Heart left ventricle (tissue), 13 donors: ENCODE measurements at regions not wholly inside any gene's neighbourhood (a gene's known extent, or its start where the extent isn't known, plus 50 kb on each side); places are given as distances from the start of the nearest gene placed in this dataset.

ENCODE experiments used
- POLR2A ChIP-seq, 2 donors: fragments of 450-650 bp; IDR thresholded peaks; one replicate each; pipeline ENCODE4 v1.6.1; 2017; ENCODE audit warnings: antibody characterized with exemption in 2 of 2, mild to moderate bottlenecking in 2 of 2, moderate library complexity in 2 of 2
- TF ChIP-seq, protein P1 (sequence below), 12 donors: fragments of 200-600 bp; sonication (generic) in 4 of 12; IDR thresholded peaks; one replicate each; pipeline versions ENCODE4 v1.5.0 to v1.8.0; 2018 to 2022; ENCODE audit warnings: antibody characterized with exemption in 12 of 12, mild to moderate bottlenecking in 5 of 12
- donor health status: ischemic (EF 13 %, LVEDD 7.1; RV severe dilation, severe dysfunction).
- donor health status: DM: no; HTN: yes; CAD: no.
- donor health status: DM: no; HTN: no; CAD: no.
- donor health status: ischemic (EF 25% LVEDD 6.9; RV normal size, moderate dysfunction).
- donor health status: ischemic (EF 25% LVEDD 5.7; RV mildly dilated, moderate dysfunction).
- donor health status: ischemic (EF 35%, LVEDD 5.7; RV mildly dilated, moderate dysfunction).
- donor health status: nonischemic (EF 11% LVEDD 7.7; RV severe dilation, severe dysfunction).
- donor health status: DM: yes; HTN: yes; CAD: no.
- donor health status: PGD.
- donor health status: ischemic (EF 29% LVEDD 5.4; RV normal size, mild dysfunction).
- donor health status: nonischemic (EF 23%, LVEDD 6.1; RV moderate dilation, normal function).

GRCh38 chr5:133892306-133892705 lies 76.1 kb downstream of the C5orf15 start:
- TF ChIP-seq, protein P1, sequence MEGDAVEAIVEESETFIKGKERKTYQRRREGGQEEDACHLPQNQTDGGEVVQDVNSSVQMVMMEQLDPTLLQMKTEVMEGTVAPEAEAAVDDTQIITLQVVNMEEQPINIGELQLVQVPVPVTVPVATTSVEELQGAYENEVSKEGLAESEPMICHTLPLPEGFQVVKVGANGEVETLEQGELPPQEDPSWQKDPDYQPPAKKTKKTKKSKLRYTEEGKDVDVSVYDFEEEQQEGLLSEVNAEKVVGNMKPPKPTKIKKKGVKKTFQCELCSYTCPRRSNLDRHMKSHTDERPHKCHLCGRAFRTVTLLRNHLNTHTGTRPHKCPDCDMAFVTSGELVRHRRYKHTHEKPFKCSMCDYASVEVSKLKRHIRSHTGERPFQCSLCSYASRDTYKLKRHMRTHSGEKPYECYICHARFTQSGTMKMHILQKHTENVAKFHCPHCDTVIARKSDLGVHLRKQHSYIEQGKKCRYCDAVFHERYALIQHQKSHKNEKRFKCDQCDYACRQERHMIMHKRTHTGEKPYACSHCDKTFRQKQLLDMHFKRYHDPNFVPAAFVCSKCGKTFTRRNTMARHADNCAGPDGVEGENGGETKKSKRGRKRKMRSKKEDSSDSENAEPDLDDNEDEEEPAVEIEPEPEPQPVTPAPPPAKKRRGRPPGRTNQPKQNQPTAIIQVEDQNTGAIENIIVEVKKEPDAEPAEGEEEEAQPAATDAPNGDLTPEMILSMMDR (IDR thresholded peaks at IDR 0.05): no peak
- TF ChIP-seq POLR2A (IDR thresholded peaks at IDR 0.05): no peak
